Transverse colon (tissue), 4 donors: ENCODE measurements at regions not wholly inside any gene's neighbourhood (a gene's known extent, or its start where the extent isn't known, plus 50 kb on each side); places are given as distances from the start of the nearest gene placed in this dataset.

Experiments used
- EP300 ChIP-seq: sonication (generic); formaldehyde crosslinking; IDR thresholded peaks from one replicate; pipeline ENCODE4 v1.6.1; 2017; ENCODE audit warnings: antibody characterized with exemption, low read depth
- POLR2A ChIP-seq: fragments of 450-650 bp; IDR thresholded peaks from one replicate; pipeline ENCODE4 v1.6.1; 2016; ENCODE audit warnings: antibody characterized with exemption, mild to moderate bottlenecking, moderate library complexity
- POLR2AphosphoS5 ChIP-seq, 3 donors: sonication (generic); formaldehyde crosslinking; IDR thresholded peaks; one replicate each; pipeline ENCODE4 v1.6.1; 2016; ENCODE audit warnings: antibody characterized with exemption in 3 of 3
- TF ChIP-seq, protein P1 (sequence below), 5 experiments: fragments of 200-600 bp in 3 of 5; fragments of 450-650 bp in 2 of 5; sonication (generic) in 3 of 5; IDR thresholded peaks; 1 replicate in 2 of 5; 2 replicates in 3 of 5; pipeline ENCODE4 v1.5.1; 2016 to 2017; ENCODE audit warnings: antibody characterized with exemption in 5 of 5, inconsistent platforms in 3 of 5, mild to moderate bottlenecking in 2 of 5, moderate library complexity in 1 of 5

DNA sequence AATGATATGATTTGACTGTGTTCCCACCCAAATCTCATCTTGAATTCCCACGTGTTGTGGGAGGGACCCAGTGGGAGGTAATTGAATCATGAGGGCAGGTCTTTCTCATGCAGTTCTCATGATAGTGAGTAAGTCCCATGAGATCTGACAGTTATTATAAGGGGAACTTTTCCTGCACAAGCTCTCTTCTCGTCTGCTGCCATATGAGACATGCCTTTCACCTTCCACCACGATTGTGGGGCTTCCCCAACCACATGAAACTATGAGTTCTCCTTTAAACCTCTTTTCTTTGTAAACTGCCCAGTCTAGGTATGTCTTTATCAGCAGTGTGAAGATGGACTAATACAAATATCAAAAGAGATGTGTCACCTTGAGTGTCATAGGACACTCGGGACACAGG is 502.7 kb upstream of the PODXL start:
- TF ChIP-seq, protein P1, sequence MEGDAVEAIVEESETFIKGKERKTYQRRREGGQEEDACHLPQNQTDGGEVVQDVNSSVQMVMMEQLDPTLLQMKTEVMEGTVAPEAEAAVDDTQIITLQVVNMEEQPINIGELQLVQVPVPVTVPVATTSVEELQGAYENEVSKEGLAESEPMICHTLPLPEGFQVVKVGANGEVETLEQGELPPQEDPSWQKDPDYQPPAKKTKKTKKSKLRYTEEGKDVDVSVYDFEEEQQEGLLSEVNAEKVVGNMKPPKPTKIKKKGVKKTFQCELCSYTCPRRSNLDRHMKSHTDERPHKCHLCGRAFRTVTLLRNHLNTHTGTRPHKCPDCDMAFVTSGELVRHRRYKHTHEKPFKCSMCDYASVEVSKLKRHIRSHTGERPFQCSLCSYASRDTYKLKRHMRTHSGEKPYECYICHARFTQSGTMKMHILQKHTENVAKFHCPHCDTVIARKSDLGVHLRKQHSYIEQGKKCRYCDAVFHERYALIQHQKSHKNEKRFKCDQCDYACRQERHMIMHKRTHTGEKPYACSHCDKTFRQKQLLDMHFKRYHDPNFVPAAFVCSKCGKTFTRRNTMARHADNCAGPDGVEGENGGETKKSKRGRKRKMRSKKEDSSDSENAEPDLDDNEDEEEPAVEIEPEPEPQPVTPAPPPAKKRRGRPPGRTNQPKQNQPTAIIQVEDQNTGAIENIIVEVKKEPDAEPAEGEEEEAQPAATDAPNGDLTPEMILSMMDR (IDR thresholded peaks at IDR 0.05): no peak
- TF ChIP-seq POLR2AphosphoS5 (IDR thresholded peaks at IDR 0.05): no peak
- no peak for TF ChIP-seq EP300
- no peak for TF ChIP-seq POLR2A
